Vagina (tissue), 2 donors: ENCODE measurements at regions not wholly inside any gene's neighbourhood (a gene's known extent, or its start where the extent isn't known, plus 50 kb on each side); places are given as distances from the start of the nearest gene placed in this dataset.
A peak's percentile ranks its signal among the peaks of the same experiment; 100 is the strongest.

Experiments
- DNase-seq, 2 donors: peaks; one replicate each; pipeline ENCODE4 v3.0.0-alpha.2; 2017; ENCODE audit errors: extremely low spot score in 2 of 2
- H3K27ac ChIP-seq: fragments of 200-600 bp; sonication (generic); one replicate; pipeline ENCODE4 v1.5.1; 2019
- H3K27me3 ChIP-seq: fragments of 200-600 bp; sonication (generic); one replicate; pipeline ENCODE4 v1.5.1; 2019
- H3K36me3 ChIP-seq, 2 donors: fragments of 200-600 bp; sonication (generic); one replicate each; pipeline ENCODE4 v1.5.1; 2017 to 2019
- H3K4me1 ChIP-seq: fragments of 200-600 bp; sonication (generic); one replicate; pipeline ENCODE4 v1.5.1; 2019
- H3K4me3 ChIP-seq, 2 donors: fragments of 200-600 bp; sonication (generic); 1 replicate in 1 of 2; 2 replicates in 1 of 2; pipeline ENCODE4 v1.5.1; 2016 to 2019
- H3K9me3 ChIP-seq: fragments of 200-600 bp; sonication (generic); one replicate; pipeline ENCODE4 v1.5.1; 2019
- CTCF ChIP-seq, 3 experiments: fragments of 450-650 bp in 2 of 3; fragments of 200-600 bp in 1 of 3; sonication (generic) in 1 of 3; IDR thresholded peaks; one replicate each; pipeline ENCODE4 v1.5.1; 2017 to 2019; ENCODE audit warnings: antibody characterized with exemption in 3 of 3, mild to moderate bottlenecking in 2 of 3, moderate library complexity in 2 of 3
- POLR2A ChIP-seq, 2 donors: fragments of 450-650 bp; IDR thresholded peaks; one replicate each; pipeline ENCODE4 v1.6.1; 2017; ENCODE audit warnings: antibody characterized with exemption in 2 of 2, mild to moderate bottlenecking in 2 of 2, moderate library complexity in 2 of 2
- POLR2AphosphoS5 ChIP-seq, 2 donors: sonication (generic); formaldehyde crosslinking; IDR thresholded peaks; one replicate each; pipeline ENCODE4 v1.9.0; 2017; ENCODE audit warnings: antibody characterized with exemption in 2 of 2, mild to moderate bottlenecking in 2 of 2, low read depth in 1 of 2; ENCODE audit not compliant: insufficient read depth in 1 of 2
- intact Hi-C: fragments of 100-400 bp; cut with DNase I; formaldehyde crosslinking; loops from one replicate; pipeline ENCODE4 v1.15.1; 2023

- Histone ChIP-seq H3K27me3 (no peaks in the 10 kb centered on the region), H3K4me1 (no peaks in the 10 kb centered on the region), H3K36me3 (no peaks in the 10 kb centered on the region), H3K27ac (no peak overlapping the region), H3K4me3 (no peak overlapping the region), H3K9me3 (no peaks in the 10 kb centered on the region)
- DNase-seq, result peak; percentile 70 to 93
- intact Hi-C loops, result no loop called here
- TF ChIP-seq CTCF (IDR thresholded peaks at IDR 0.05) (no peak), POLR2A (IDR thresholded peaks at IDR 0.05) (no peak), POLR2AphosphoS5 (IDR thresholded peaks at IDR 0.05; ENCODE audit: insufficient read depth in 1 of 2, low read depth in 1 of 2) (no peak)
Observed at GRCh38 chr2:128774320-128775216, 455.9 kb upstream of the HS6ST1 start.

GRCh38 chr2:128775217-128775913, 456.7 kb upstream of the HS6ST1 start:
- Histone ChIP-seq H3K4me1 (no peaks in the 10 kb centered on the region), H3K27ac (no peak overlapping the region), H3K4me3 (no peak overlapping the region), H3K36me3 (no peaks in the 10 kb centered on the region), H3K27me3 (no peaks in the 10 kb centered on the region), H3K9me3 (no peaks in the 10 kb centered on the region)
- TF ChIP-seq POLR2AphosphoS5 (IDR thresholded peaks at IDR 0.05; ENCODE audit: insufficient read depth in 1 of 2, low read depth in 1 of 2) (no peak), CTCF (IDR thresholded peaks at IDR 0.05) (no peak), POLR2A (IDR thresholded peaks at IDR 0.05) (no peak)
- peak; percentile 67 to 70 for DNase-seq
- intact Hi-C loops, result no loop called here

- Histone ChIP-seq H3K27me3 (no peaks in the 10 kb centered on the region), H3K4me3 (no peak overlapping the region), H3K9me3 (no peaks in the 10 kb centered on the region), H3K4me1 (no peaks in the 10 kb centered on the region), H3K27ac (no peak overlapping the region), H3K36me3 (no peaks in the 10 kb centered on the region)
- DNase-seq, result peak; percentile 64
- no peak for TF ChIP-seq POLR2AphosphoS5 (IDR thresholded peaks at IDR 0.05; ENCODE audit: insufficient read depth in 1 of 2, low read depth in 1 of 2)
- no peak for TF ChIP-seq POLR2A (IDR thresholded peaks at IDR 0.05)
- no peak for TF ChIP-seq CTCF (IDR thresholded peaks at IDR 0.05)
- intact Hi-C loops, result no loop called here
Observed at GRCh38 chr2:128775914-128776285, 457.2 kb upstream of the HS6ST1 start.

- no peak overlapping the region for H3K4me3 ChIP-seq
- intact Hi-C loops, result no loop called here
- H3K4me1 ChIP-seq, result no peaks in the 10 kb centered on the region
- H3K9me3 ChIP-seq, result no peaks in the 10 kb centered on the region
- H3K36me3 ChIP-seq, result no peaks in the 10 kb centered on the region
- TF ChIP-seq POLR2AphosphoS5 (IDR thresholded peaks at IDR 0.05; ENCODE audit: insufficient read depth in 1 of 2, low read depth in 1 of 2) (no peak), POLR2A (IDR thresholded peaks at IDR 0.05) (no peak), CTCF (IDR thresholded peaks at IDR 0.05) (no peak)
- DNase-seq, result peak; percentile 52 to 71
- H3K27me3 ChIP-seq, result no peaks in the 10 kb centered on the region
- no peak overlapping the region for H3K27ac ChIP-seq
Observed at GRCh38 chr2:128776461-128777195, 458.0 kb upstream of the HS6ST1 start.
